Islet precursor cell (in vitro differentiated cells): ENCODE measurements at regions not wholly inside any gene's neighbourhood (a gene's known extent, or its start where the extent isn't known, plus 50 kb on each side); places are given as distances from the start of the nearest gene placed in this dataset.

Experiments used
- DNase-seq: peaks from one replicate; pipeline ENCODE4 v3.0.0-alpha.2; 2018

GRCh38 chr16:74094514-74094913 lies 202.1 kb upstream of the PSMD7 start:
- DNase-seq = no peak

- DNase-seq = no peak
Observed at GRCh38 chr16:74092336-74092735, 204.3 kb upstream of the PSMD7 start.

GRCh38 chr16:74090871-74091270 lies 205.7 kb upstream of the PSMD7 start:
- DNase-seq = no peak

- DNase-seq = no peak
Observed at GRCh38 chr16:74083541-74083940, 213.1 kb upstream of the PSMD7 start.

GRCh38 chr16:74080311-74080710 lies 216.3 kb upstream of the PSMD7 start:
- no peak for DNase-seq

- DNase-seq = no peak
Observed at GRCh38 chr16:74079232-74079586, 217.4 kb upstream of the PSMD7 start.

- DNase-seq = no peak
Observed at GRCh38 chr16:74078511-74079231, 217.9 kb upstream of the PSMD7 start.

GRCh38 chr16:74076568-74076967 lies 220.0 kb upstream of the PSMD7 start:
- DNase-seq = no peak

GRCh38 chr16:74075393-74075792 lies 221.2 kb upstream of the PSMD7 start:
- DNase-seq = no peak

DNA sequence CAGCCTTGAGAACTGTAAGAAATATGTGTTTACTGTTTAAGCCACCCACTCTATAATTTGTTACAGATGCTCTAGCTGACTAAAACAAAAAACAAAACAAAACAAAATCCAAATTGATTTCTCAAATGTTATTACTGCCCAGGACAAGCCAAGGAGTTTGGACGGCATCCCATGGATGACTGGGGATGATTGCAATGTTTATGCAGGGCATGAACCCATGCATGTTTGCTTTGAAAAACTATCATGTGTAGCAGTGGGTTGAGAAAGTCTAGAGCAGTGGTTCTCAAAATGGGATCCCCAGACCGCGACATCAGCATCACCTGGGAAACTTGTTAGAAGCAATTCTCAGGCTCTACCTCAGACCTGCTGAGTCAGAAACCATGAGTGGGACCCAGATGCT lies 223.2 kb upstream of the PSMD7 start:
- DNase-seq = no peak

- DNase-seq = no peak
Observed at GRCh38 chr16:74071996-74072535, 224.5 kb upstream of the PSMD7 start.

DNA sequence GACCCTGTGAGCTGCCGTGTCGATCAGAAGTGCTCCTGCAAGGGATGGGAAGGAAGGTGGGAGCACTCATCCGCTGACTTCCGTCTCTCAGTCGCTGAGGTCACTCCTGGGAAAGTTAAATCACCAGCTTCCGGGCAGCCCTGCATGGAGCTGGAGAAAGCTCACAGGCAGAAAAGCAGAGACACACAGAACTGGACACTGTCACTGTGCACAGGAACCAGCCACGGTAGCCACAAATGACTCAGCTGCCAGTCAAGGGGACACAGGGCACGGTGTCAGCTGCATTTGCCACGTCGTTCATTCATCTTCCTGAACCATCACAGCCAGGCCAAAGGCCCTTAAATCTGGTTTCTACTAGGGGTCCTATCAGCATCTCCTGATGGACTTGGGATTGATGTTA lies 226.4 kb upstream of the PSMD7 start:
- DNase-seq = no peak

DNA sequence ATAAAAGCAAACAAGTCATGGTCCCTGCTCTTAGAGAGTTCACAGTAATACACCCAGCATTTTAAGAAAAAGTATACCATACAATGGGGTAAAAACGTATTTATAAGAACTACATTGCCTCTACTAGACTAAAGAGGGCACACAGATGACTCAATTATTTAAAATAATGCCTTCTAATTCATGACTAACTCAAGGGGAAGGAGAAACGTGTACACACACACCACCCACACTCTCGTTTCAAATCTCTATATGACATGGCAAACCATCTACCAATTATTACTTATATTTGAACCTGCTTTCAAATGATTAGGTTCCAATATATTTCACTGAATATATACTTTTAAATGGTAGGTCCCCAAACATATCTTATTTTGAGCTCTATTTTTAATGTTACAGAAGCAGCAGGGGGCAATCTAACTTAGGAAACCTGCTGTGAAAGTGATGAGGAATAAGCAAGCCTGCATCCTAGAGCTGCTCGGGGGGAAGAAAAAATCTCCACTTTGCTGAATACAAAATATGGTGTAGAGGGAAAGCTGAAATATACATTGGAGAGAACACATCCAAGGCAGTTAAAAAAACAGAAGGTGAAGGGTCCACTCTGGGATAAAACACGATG lies 232.4 kb upstream of the PSMD7 start:
- no peak for DNase-seq

GRCh38 chr16:74053826-74054225 lies 242.8 kb upstream of the PSMD7 start:
- DNase-seq = no peak

DNA sequence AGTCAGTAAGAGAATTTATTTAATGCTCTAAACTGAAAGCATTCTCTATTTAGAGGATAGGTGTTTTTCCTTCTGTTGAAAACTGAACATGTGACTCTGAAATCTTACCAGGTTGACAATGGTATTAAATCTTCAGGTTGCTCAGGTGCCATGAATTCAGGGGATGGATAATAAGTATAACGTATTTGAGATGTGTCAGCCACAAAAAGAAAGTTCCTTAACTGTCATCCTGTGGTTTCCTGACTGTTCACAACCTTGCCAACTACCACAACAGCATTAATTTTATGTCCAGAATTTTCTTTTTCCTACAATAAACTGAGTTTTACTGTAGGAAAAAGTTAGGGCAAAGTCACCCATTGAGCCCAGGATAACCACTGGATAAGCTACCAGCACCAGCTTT lies 243.3 kb upstream of the PSMD7 start:
- DNase-seq = no peak

GRCh38 chr16:74052016-74052415 lies 244.6 kb upstream of the PSMD7 start:
- no peak for DNase-seq

GRCh38 chr16:74049027-74049426 lies 247.6 kb upstream of the PSMD7 start:
- no peak for DNase-seq

DNA sequence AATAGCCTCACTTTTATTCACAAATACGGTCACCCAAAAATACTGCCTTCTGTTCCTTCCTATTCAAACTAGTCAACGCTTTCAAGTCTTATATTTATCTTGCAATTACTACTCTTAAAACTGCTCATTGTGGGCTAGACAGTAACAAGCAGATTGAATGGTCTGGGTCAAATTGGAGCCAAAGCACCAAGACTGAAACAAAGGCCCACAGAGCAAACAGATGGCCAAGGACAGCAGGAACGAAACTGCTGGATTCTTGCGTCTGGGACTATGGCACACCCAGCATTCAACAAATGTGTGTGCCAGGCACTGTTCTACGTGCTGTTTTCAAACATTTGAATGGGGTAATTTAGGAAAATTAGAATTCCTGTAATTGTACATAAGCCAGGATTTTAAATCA lies 250.1 kb upstream of the PSMD7 start:
- no peak for DNase-seq

GRCh38 chr16:74045513-74045912 lies 251.1 kb upstream of the PSMD7 start:
- DNase-seq = no peak

GRCh38 chr16:74035816-74036215 lies 260.8 kb upstream of the PSMD7 start:
- DNase-seq = no peak

GRCh38 chr16:74034862-74035261 lies 261.8 kb upstream of the PSMD7 start:
- no peak for DNase-seq

GRCh38 chr16:74034200-74034599 lies 262.4 kb upstream of the PSMD7 start:
- no peak for DNase-seq

DNA sequence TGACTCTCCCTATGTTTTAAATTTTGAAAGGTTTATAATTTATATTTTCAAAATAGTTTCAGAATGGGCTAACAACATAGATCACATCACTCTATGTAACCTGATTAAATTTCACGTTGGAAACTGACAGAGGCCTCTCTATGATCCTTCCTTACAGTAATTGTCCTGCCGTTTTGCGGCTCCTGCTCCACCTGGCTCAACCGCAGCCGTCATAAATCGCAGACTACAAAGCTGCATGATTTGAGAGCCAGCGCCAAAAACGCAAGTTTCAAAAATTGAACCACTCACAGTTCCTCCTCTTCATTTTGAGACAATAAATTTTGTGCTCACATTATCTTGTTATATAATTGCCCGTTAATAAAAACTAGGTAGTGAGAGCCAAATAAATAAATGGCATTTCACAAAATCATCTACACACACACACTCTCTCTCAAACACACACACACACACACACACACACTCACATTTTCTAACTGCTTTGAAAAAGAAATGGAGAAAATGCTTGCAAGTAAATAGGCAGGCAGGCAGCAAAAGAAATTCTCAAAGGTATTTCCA lies 263.1 kb upstream of the PSMD7 start:
- no peak for DNase-seq

DNA sequence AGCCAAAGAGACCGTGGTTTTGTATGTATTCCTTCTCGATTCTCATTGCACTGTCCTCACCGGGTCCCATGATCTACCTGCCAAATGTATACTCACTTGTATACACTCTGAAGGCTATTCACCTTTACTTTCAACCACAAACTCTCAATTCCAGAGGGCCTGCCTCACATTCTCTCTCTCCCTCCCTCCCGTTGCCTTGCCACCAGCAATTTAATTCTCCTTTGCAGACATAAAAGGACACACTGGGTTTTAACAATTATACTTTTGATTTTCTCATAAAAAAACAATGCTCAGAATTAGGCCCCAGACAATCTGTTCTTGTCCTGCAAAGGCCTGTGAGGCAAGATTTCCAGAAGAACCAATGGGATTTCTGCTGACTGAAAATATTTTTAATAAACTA lies 265.1 kb upstream of the PSMD7 start:
- no peak for DNase-seq
